SK-N-SH (cell line): ENCODE measurements at regions not wholly inside any gene's neighbourhood (a gene's known extent, or its start where the extent isn't known, plus 50 kb on each side); places are given as distances from the start of the nearest gene placed in this dataset.

Experiments
- CTCF ChIA-PET: fragments of 300-600, 350-600 bp; formaldehyde crosslinking; extraction: SDS; loops from one replicate; lab custom pipeline; 2021; lab: Yijun Ruan, JAX
- POLR2A ChIA-PET: fragments of 350-600 bp; sonication (Branson Sonifier 250); formaldehyde crosslinking; extraction: SDS; loops from one replicate; lab custom pipeline; 2020; ENCODE audit warnings: antibody characterized with exemption, inconsistent platforms; lab: Yijun Ruan, JAX
- DNase-seq: peaks from one replicate; pipeline ENCODE4 v3.0.0; 2012
- H2AFZ ChIP-seq: fragments of 200-600 bp; sonication (generic); 2 replicates; pipeline ENCODE4 v1.8.1; 2016; ENCODE audit warnings: antibody characterized with exemption, mild to moderate bottlenecking, low read depth
- H3F3A ChIP-seq: fragments of 200-600 bp; sonication (generic); replicated peaks from 2 replicates; pipeline ENCODE3; 2016; ENCODE audit warnings: antibody characterized with exemption, mild to moderate bottlenecking; ENCODE audit not compliant: insufficient read depth
- H3K27ac ChIP-seq, 2 experiments: fragments of 200-500 bp in 1 of 2; fragments of 200-600 bp in 1 of 2; sonication (Bioruptor generic) in 1 of 2; sonication (generic), shearing (Covaris generic) in 1 of 2; 2 replicates each; pipeline versions ENCODE4 v1.5.1 to v1.6.1; 2014 to 2016; ENCODE audit warnings: low read depth in 2 of 2, inconsistent platforms in 1 of 2, low read length in 1 of 2, mild to moderate bottlenecking in 1 of 2, mixed read lengths in 1 of 2
- H3K27me3 ChIP-seq: fragments of 200-600 bp; sonication (generic), shearing (Covaris generic); 2 replicates; pipeline ENCODE4 v1.6.1; 2016; ENCODE audit warnings: mixed run types; ENCODE audit not compliant: insufficient read depth
- H3K36me3 ChIP-seq, 2 experiments: fragments of 200-500 bp in 1 of 2; fragments of 200-600 bp in 1 of 2; sonication (Bioruptor generic) in 1 of 2; sonication (generic) in 1 of 2; replicated peaks in 1 of 2; 2 replicates each; pipeline versions ENCODE3 to v1.5.1; 2014 to 2016; ENCODE audit warnings: low read length in 1 of 2, mild to moderate bottlenecking in 1 of 2; ENCODE audit not compliant: insufficient read depth in 2 of 2, control insufficient read depth in 1 of 2
- H3K4me1 ChIP-seq, 2 experiments: fragments of 200-500 bp in 1 of 2; fragments of 200-600 bp in 1 of 2; sonication (Bioruptor generic) in 1 of 2; sonication (generic), shearing (Covaris generic) in 1 of 2; 2 replicates each; pipeline versions ENCODE4 v1.5.1 to v1.6.1; 2014 to 2016; ENCODE audit warnings: low read depth in 1 of 2, low read length in 1 of 2, mixed run types in 1 of 2; ENCODE audit not compliant: insufficient read depth in 2 of 2, control insufficient read depth in 1 of 2
- H3K4me2 ChIP-seq: fragments of 200-600 bp; sonication (generic), shearing (Covaris generic); 2 replicates; pipeline ENCODE4 v1.6.1; 2017; ENCODE audit warnings: mixed run types
- H3K4me3 ChIP-seq, 2 experiments: fragments of 200-500 bp in 1 of 2; fragments of 200-600 bp in 1 of 2; sonication (Bioruptor generic) in 1 of 2; sonication (generic), shearing (Covaris generic) in 1 of 2; 2 replicates each; pipeline versions ENCODE4 v1.5.1 to v1.8.1; 2014 to 2016; ENCODE audit warnings: low read depth in 2 of 2, inconsistent platforms in 1 of 2, low read length in 1 of 2, mild to moderate bottlenecking in 1 of 2, mixed read lengths in 1 of 2, moderate library complexity in 1 of 2
- H3K79me2 ChIP-seq: fragments of 200-600 bp; sonication (generic); 2 replicates; pipeline ENCODE4 v1.8.1; 2017; ENCODE audit warnings: mild to moderate bottlenecking; ENCODE audit not compliant: insufficient read depth
- H3K9ac ChIP-seq: fragments of 200-600 bp; sonication (generic); 2 replicates; pipeline ENCODE4 v1.6.1; 2017; ENCODE audit warnings: mixed run types
- H3K9me2 ChIP-seq: fragments of 200-600 bp; sonication (generic); 2 replicates; pipeline ENCODE4 v1.6.1; 2017; ENCODE audit warnings: mixed run types
- H3K9me3 ChIP-seq: fragments of 200-600 bp; sonication (generic); 2 replicates; pipeline ENCODE4 v1.6.1; 2017; ENCODE audit warnings: mixed run types, mild to moderate bottlenecking, moderate library complexity
- H4K20me1 ChIP-seq: fragments of 200-600 bp; sonication (generic); 2 replicates; pipeline ENCODE4 v1.6.1; 2017; ENCODE audit warnings: mild to moderate bottlenecking, mixed run types; ENCODE audit not compliant: insufficient read depth
- CHD2 ChIP-seq: fragments of 150-350 bp; IDR thresholded peaks from 2 replicates; pipeline ENCODE4 v1.6.1; 2018; ENCODE audit warnings: low read length; ENCODE audit not compliant: partially characterized antibody
- EZH2phosphoT487 ChIP-seq: fragments of 200-600 bp; sonication (generic); IDR thresholded peaks from 2 replicates; pipeline ENCODE4 v1.6.1; 2017; ENCODE audit warnings: low read depth, mixed run types, mild to moderate bottlenecking, antibody characterized with exemption, moderate library complexity, borderline replicate concordance
- FOSL2 ChIP-seq: IDR thresholded peaks from 2 replicates; pipeline ENCODE4 v1.4.0; 2012; ENCODE audit warnings: low read depth, mild to moderate bottlenecking, moderate library complexity, borderline replicate concordance
- FOXJ3 ChIP-seq: sonication (generic); formaldehyde crosslinking; IDR thresholded peaks from 2 replicates; pipeline ENCODE4 v1.5.1; 2020; ENCODE audit warnings: mild to moderate bottlenecking, missing genetic modification reagents
- FOXM1 ChIP-seq: IDR thresholded peaks from 2 replicates; pipeline ENCODE4 v1.4.0; 2012; ENCODE audit warnings: low read depth, mild to moderate bottlenecking
- GABPA ChIP-seq: IDR thresholded peaks from 2 replicates; pipeline ENCODE4 v1.4.0; 2012; ENCODE audit warnings: low read depth, mild to moderate bottlenecking
- IRF3 ChIP-seq: fragments of 150-350 bp; IDR thresholded peaks from 2 replicates; pipeline ENCODE4 v1.6.1; 2016; ENCODE audit warnings: mild to moderate bottlenecking, low read depth, low read length
- JUND ChIP-seq: IDR thresholded peaks from 2 replicates; pipeline ENCODE4 v1.4.0; 2012
- MXI1 ChIP-seq: IDR thresholded peaks from 2 replicates; pipeline ENCODE4 v1.6.1; 2012; ENCODE audit warnings: mild to moderate bottlenecking, low read depth, low read length, improper control_type of control experiment
- NFIC ChIP-seq: IDR thresholded peaks from 2 replicates; pipeline ENCODE4 v1.4.0; 2012; ENCODE audit warnings: borderline replicate concordance
- POLR2AphosphoS5 ChIP-seq: IDR thresholded peaks from 2 replicates; pipeline ENCODE4 v1.6.1; 2012; ENCODE audit warnings: low read depth, low read length
- SIN3A ChIP-seq: IDR thresholded peaks from 2 replicates; pipeline ENCODE4 v1.6.1; 2012; ENCODE audit warnings: low read depth, mild to moderate bottlenecking, low read length, moderate library complexity, borderline replicate concordance
- TAF1 ChIP-seq: IDR thresholded peaks from 2 replicates; pipeline ENCODE4 v1.6.1; 2012; ENCODE audit warnings: low read depth, mild to moderate bottlenecking, low read length, moderate library complexity, borderline replicate concordance
- USF1 ChIP-seq: IDR thresholded peaks from 2 replicates; pipeline ENCODE4 v1.4.0; 2012; ENCODE audit warnings: low read depth, borderline replicate concordance
- WGBS: methylation state at CpG from one replicate; pipeline ENCODE4 v1.1.6; 2017; ENCODE audit warnings: low lambda C conversion rate; 5-methylcytosine and 5-hydroxymethylcytosine counted together

GRCh38 chr3:148395821-148396220 is 301.9 kb upstream of the AGTR1 start:
- Histone ChIP-seq H3K4me3 (no peak overlapping the region), H2AFZ (no peak overlapping the region), H3K9me3 (no peaks in the 10 kb centered on the region), H3K9ac (no peak overlapping the region), H3K27ac (no peak overlapping the region), H4K20me1 (no peaks in the 10 kb centered on the region)
- TF ChIP-seq TAF1 (no peak), NFIC (no peak)
- TF ChIP-seq, all 33 proteins: peak for 0
- no peaks in the 10 kb centered on the region for H3K9me2 ChIP-seq
- no peaks in the 10 kb centered on the region for H3K79me2 ChIP-seq
- H3K36me3 ChIP-seq, result no peaks in the 10 kb centered on the region
- no peaks in the 10 kb centered on the region for H3K4me1 ChIP-seq
- H3F3A ChIP-seq, result no peaks in the 10 kb centered on the region
- POLR2A ChIA-PET, result interaction anchor here (0.6 kb wide), 1 partner anchor 14 kb away, joined by 3 read pairs; no protein-coding TSS in a partner anchor
- H3K4me2 ChIP-seq, result no peak overlapping the region
- DNase-seq, result no peak
- no peaks in the 10 kb centered on the region for H3K27me3 ChIP-seq
- CTCF ChIA-PET, result interaction anchor here (2.2 kb wide), 1 partner anchor 16 kb away, joined by 7 read pairs; no protein-coding TSS in a partner anchor

GRCh38 chr3:148400754-148401153 is 296.9 kb upstream of the AGTR1 start:
- H3K4me3 ChIP-seq, result 0 out of 4 replicates have a peak overlapping the region, but pooled peaks of 1 of the 2 experiments have one; percentile 1
- H4K20me1 ChIP-seq, result no peaks in the 10 kb centered on the region
- no peaks in the 10 kb centered on the region for H3K9me3 ChIP-seq
- 64% methylated on average over 1 of the region's 1 CpG for WGBS
- no peak for TF ChIP-seq MXI1
- TF ChIP-seq IRF3, result no peak
- TF ChIP-seq GABPA, result no peak
- no peak for TF ChIP-seq CHD2
- TF ChIP-seq FOXJ3 (CRISPR knock-in tag), result no peak
- TF ChIP-seq FOXM1, result no peak
- no peak for TF ChIP-seq EZH2phosphoT487
- no peak for TF ChIP-seq SIN3A
- no peak for TF ChIP-seq JUND
- no peak for TF ChIP-seq USF1
- TF ChIP-seq FOSL2, result no peak
- TF ChIP-seq POLR2AphosphoS5, result no peak
- no peaks in the 10 kb centered on the region for H3K4me1 ChIP-seq
- no peaks in the 10 kb centered on the region for H3K79me2 ChIP-seq
- no peaks in the 10 kb centered on the region for H3K36me3 ChIP-seq
- H3F3A ChIP-seq, result no peaks in the 10 kb centered on the region
- no peak overlapping the region for H3K4me2 ChIP-seq
- no peak overlapping the region for H2AFZ ChIP-seq
- H3K9ac ChIP-seq, result no peak overlapping the region
- no peak for DNase-seq
- POLR2A ChIA-PET, result no interaction called here
- no peak overlapping the region for H3K27ac ChIP-seq
- CTCF ChIA-PET, result no interaction called here
- H3K9me2 ChIP-seq, result 0 out of 2 replicates have a peak, but pooled peaks cover under 1% of the 10 kb centered on the region
- no peaks in the 10 kb centered on the region for H3K27me3 ChIP-seq
